NOMO-1 treated with DMSO at 0.1 percent for 48 hours (cell line): ENCODE measurements at regions not wholly inside any gene's neighbourhood (a gene's known extent, or its start where the extent isn't known, plus 50 kb on each side); places are given as distances from the start of the nearest gene placed in this dataset.
"Not testable (repeated sequence)": the region's sequence is repeated elsewhere in the genome, so short reads cannot be mapped to it uniquely, and the experiment has no call there.

Experiments used
- DNase-seq: peaks from one replicate; lab custom pipeline; 2025; ENCODE audit not compliant: unreplicated experiment; lab: John Stamatoyannopoulos, UW

- no peak for DNase-seq
Observed at GRCh38 chr6:33507261-33507660, 52.9 kb downstream of the ZBTB9 start.

- DNase-seq: peak; percentile 49
Observed at GRCh38 chr6:33508935-33509926, 54.9 kb downstream of the ZBTB9 start.

GRCh38 chr6:33513213-33513612 lies 58.8 kb downstream of the ZBTB9 start:
- no peak for DNase-seq

- DNase-seq: no peak
Observed at GRCh38 chr6:33516726-33517125, 62.4 kb downstream of the ZBTB9 start.

GRCh38 chr6:33520636-33521488 lies 59.2 kb downstream of the BAK1 start:
- DNase-seq: not testable (repeated sequence)

- no peak for DNase-seq
Observed at GRCh38 chr6:33521489-33522091, 58.5 kb downstream of the BAK1 start.
